Esophagus squamous epithelium (tissue), 5 donors: ENCODE measurements at regions not wholly inside any gene's neighbourhood (a gene's known extent, or its start where the extent isn't known, plus 50 kb on each side); places are given as distances from the start of the nearest gene placed in this dataset.

Source experiments
- DNase-seq: peaks from one replicate; lab custom pipeline; 2025; lab: John Stamatoyannopoulos, UW
- H3K27ac ChIP-seq, 4 donors: fragments of 200-600 bp; sonication (generic); one replicate each; pipeline ENCODE4 v1.5.1; 2016 to 2019; ENCODE audit warnings: mild to moderate bottlenecking in 1 of 4
- H3K27me3 ChIP-seq, 4 donors: fragments of 200-600 bp; sonication (generic); 1 replicate in 3 of 4; 2 replicates in 1 of 4; pipeline versions ENCODE4 v1.5.1 to v1.6.0; 2017 to 2021; ENCODE audit warnings: antibody characterized with exemption in 1 of 4
- H3K36me3 ChIP-seq, 3 donors: fragments of 200-600 bp; sonication (generic); one replicate each; pipeline ENCODE4 v1.5.1; 2016 to 2019
- H3K4me1 ChIP-seq, 3 donors: fragments of 200-600 bp; sonication (generic); one replicate each; pipeline ENCODE4 v1.5.1; 2017 to 2019
- H3K4me3 ChIP-seq, 4 donors: fragments of 200-600 bp; sonication (generic); 1 replicate in 3 of 4; 2 replicates in 1 of 4; pipeline ENCODE4 v1.5.1; 2016 to 2019; ENCODE audit warnings: mild to moderate bottlenecking in 2 of 4, moderate library complexity in 1 of 4
- H3K9me3 ChIP-seq, 3 donors: fragments of 200-600 bp; sonication (generic); one replicate each; pipeline ENCODE4 v1.5.1; 2016 to 2019
- CTCF ChIP-seq, 6 experiments: fragments of 450-650 bp in 4 of 6; fragments of 200-600 bp in 2 of 6; sonication (generic) in 2 of 6; IDR thresholded peaks; one replicate each; pipeline ENCODE4 v1.5.1; 2016 to 2019; ENCODE audit warnings: antibody characterized with exemption in 6 of 6, mild to moderate bottlenecking in 4 of 6, moderate library complexity in 4 of 6
- POLR2A ChIP-seq, 4 donors: fragments of 450-650 bp; IDR thresholded peaks; one replicate each; pipeline ENCODE4 v1.6.1; 2017; ENCODE audit warnings: antibody characterized with exemption in 4 of 4, mild to moderate bottlenecking in 4 of 4, moderate library complexity in 3 of 4
- WGBS, 2 donors: methylation state at CpG; one replicate each; pipeline ENCODE4 v1.1.5; 2018; 5-methylcytosine and 5-hydroxymethylcytosine counted together
- intact Hi-C: fragments of 100-400 bp; cut with DNase I; formaldehyde crosslinking; loops from one replicate; pipeline ENCODE4 v1.15.0; 2022
- donor health status: DM: yes; HTN: yes; CAD: no.

GRCh38 chr12:30507576-30507975 lies 188.1 kb downstream of the IPO8 start:
- 68 to 93% methylated on average over 4 of the region's 4 CpGs for WGBS, 2 donors
- H3K9me3 ChIP-seq = no peaks in the 10 kb centered on the region
- H3K36me3 ChIP-seq = no peaks in the 10 kb centered on the region
- H3K4me3 ChIP-seq = no peak overlapping the region
- no peaks in the 10 kb centered on the region for H3K4me1 ChIP-seq
- no peaks in the 10 kb centered on the region for H3K27me3 ChIP-seq
- TF ChIP-seq CTCF (IDR thresholded peaks at IDR 0.05) (no peak), POLR2A (IDR thresholded peaks at IDR 0.05) (no peak)
- intact Hi-C loops = no loop called here
- DNase-seq = no peak
- H3K27ac ChIP-seq = no peak overlapping the region

- WGBS, 2 donors = 82 to 86% methylated on average over 5 to 7 of the region's 7 CpGs
- DNase-seq = no peak
- Histone ChIP-seq H3K27me3 (no peaks in the 10 kb centered on the region), H3K4me1 (no peaks in the 10 kb centered on the region), H3K36me3 (no peaks in the 10 kb centered on the region), H3K27ac (no peak overlapping the region), H3K4me3 (no peak overlapping the region), H3K9me3 (no peaks in the 10 kb centered on the region)
- TF ChIP-seq POLR2A (IDR thresholded peaks at IDR 0.05) (no peak), CTCF (IDR thresholded peaks at IDR 0.05) (no peak)
- intact Hi-C loops = no loop called here
Measured at GRCh38 chr12:30506411-30506810, 189.3 kb downstream of the IPO8 start.

- Histone ChIP-seq H3K9me3 (no peaks in the 10 kb centered on the region), H3K27ac (no peak overlapping the region), H3K4me3 (no peak overlapping the region), H3K27me3 (no peaks in the 10 kb centered on the region), H3K36me3 (no peaks in the 10 kb centered on the region), H3K4me1 (no peaks in the 10 kb centered on the region)
- intact Hi-C loops = no loop called here
- WGBS, 2 donors = 78% methylated on average over 2 of the region's 2 CpGs
- no peak for DNase-seq
- TF ChIP-seq CTCF (IDR thresholded peaks at IDR 0.05) (no peak), POLR2A (IDR thresholded peaks at IDR 0.05) (no peak)
Measured at GRCh38 chr12:30501718-30502117, 194.0 kb downstream of the IPO8 start.

- DNase-seq = no peak
- H3K4me1 ChIP-seq = no peaks in the 10 kb centered on the region
- intact Hi-C loops = no loop called here
- TF ChIP-seq POLR2A (IDR thresholded peaks at IDR 0.05) = no peak
- no peak for TF ChIP-seq CTCF (IDR thresholded peaks at IDR 0.05)
- H3K27ac ChIP-seq = no peak overlapping the region
- no peaks in the 10 kb centered on the region for H3K9me3 ChIP-seq
- H3K36me3 ChIP-seq = no peaks in the 10 kb centered on the region
- no peaks in the 10 kb centered on the region for H3K27me3 ChIP-seq
- WGBS, 2 donors = 86 to 93% methylated on average over 4 of the region's 4 CpGs
- no peak overlapping the region for H3K4me3 ChIP-seq
Measured at GRCh38 chr12:30500532-30500931, 195.1 kb downstream of the IPO8 start.

- no peaks in the 10 kb centered on the region for H3K4me1 ChIP-seq
- H3K4me3 ChIP-seq = no peak overlapping the region
- TF ChIP-seq POLR2A (IDR thresholded peaks at IDR 0.05) = no peak
- no peak for TF ChIP-seq CTCF (IDR thresholded peaks at IDR 0.05)
- no peaks in the 10 kb centered on the region for H3K9me3 ChIP-seq
- no peak overlapping the region for H3K27ac ChIP-seq
- intact Hi-C loops = no loop called here
- H3K36me3 ChIP-seq = no peaks in the 10 kb centered on the region
- no peaks in the 10 kb centered on the region for H3K27me3 ChIP-seq
- 87 to 90% methylated on average over 14 of the region's 14 CpGs for WGBS, 2 donors
- DNase-seq = no peak
Measured at GRCh38 chr12:30485230-30485890, 210.3 kb downstream of the IPO8 start.
